NCI-H146 treated with DMSO at 0.1 percent for 48 hours (cell line): ENCODE measurements at regions not wholly inside any gene's neighbourhood (a gene's known extent, or its start where the extent isn't known, plus 50 kb on each side); places are given as distances from the start of the nearest gene placed in this dataset.

Experiments used
- DNase-seq: peaks from one replicate; lab custom pipeline; 2025; ENCODE audit not compliant: unreplicated experiment; lab: John Stamatoyannopoulos, UW

- DNase-seq: no peak
These were observed 187.0 kb upstream of the FOXQ1 start for GRCh38 chr6:1124885-1125284.

GRCh38 chr6:1123386-1124375, 188.2 kb upstream of the FOXQ1 start:
- DNase-seq: no peak

- no peak for DNase-seq
These were observed 189.8 kb upstream of the FOXQ1 start for GRCh38 chr6:1122083-1122482.

GRCh38 chr6:1118287-1118647, 193.6 kb upstream of the FOXQ1 start:
- DNase-seq: no peak

GRCh38 chr6:1117530-1118286, 194.2 kb upstream of the FOXQ1 start:
- DNase-seq: no peak

- DNase-seq: no peak
These were observed 195.7 kb upstream of the FOXQ1 start for GRCh38 chr6:1116149-1116548.

DNA sequence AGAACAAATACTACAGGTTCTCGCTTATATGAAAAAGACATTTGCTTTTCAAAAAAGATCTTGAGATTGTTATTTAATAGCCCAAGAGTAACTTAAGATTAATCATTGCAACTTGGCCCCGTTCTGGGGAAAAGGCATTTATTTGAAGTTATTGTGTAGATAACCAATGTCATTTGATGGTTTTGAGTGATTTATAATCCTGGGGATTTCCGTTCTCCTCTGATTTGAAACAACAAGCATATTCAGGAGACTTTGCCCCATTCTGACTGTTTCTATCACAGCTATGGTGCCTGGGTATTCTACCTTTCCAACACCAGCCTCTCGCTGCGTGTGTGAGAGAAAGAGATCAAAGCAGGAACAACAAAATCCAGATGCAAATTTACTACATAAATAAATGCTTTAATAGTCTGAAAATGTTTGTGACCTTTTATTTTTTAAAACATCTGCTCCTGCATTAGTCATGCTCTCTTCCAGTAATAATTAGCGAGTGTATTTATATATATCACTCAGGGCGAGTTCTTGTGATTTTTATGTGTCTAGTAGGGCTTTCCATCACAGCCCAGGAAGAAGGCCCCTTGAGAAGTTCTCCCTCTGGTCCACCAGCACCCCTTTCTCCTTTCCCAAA, 197.9 kb upstream of the FOXQ1 start:
- DNase-seq: no peak

- DNase-seq: no peak
These were observed 200.5 kb upstream of the FOXQ1 start for GRCh38 chr6:1111361-1111760.

DNA sequence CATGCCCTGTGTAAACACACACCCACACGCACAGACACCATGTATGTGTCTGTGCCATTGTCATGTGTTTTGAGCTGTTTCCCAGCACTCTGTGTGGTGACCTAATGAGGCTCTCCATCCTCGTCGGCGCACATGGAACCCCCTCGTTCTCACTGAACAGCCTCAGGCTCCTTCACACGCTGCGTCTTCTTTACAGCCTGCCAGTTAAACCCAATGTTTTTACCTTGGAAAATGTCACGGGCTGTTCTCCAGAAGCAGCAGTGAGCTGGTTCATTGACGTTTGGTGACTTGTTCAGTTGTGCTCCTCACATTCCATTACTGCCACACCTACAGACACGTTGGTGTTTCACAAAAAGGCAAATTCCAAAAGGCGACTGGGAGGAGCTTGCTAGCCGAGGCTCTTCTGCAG, 201.0 kb upstream of the FOXQ1 start:
- DNase-seq: no peak

DNA sequence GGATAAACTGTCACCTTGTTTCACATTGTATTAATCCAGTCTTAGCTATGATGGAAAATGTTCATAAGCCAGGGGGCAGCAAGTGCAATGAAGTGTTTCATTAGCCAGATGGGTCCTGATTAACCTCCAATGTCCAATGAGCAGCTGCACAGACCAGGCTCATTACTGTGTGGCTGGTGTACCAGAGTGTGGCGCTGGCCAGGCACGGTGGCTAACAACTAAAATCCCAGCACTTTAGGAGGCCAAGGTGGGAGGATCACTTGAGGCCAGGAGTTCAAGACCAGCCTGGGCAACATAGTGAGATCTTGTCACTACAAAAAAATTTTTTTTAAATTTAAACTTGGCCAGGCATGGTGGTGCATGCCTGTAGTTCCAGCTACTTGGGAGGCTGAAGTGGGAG, 201.7 kb upstream of the FOXQ1 start:
- DNase-seq: no peak

- no peak for DNase-seq
These were observed 202.8 kb upstream of the FOXQ1 start for GRCh38 chr6:1109134-1109533.

DNA sequence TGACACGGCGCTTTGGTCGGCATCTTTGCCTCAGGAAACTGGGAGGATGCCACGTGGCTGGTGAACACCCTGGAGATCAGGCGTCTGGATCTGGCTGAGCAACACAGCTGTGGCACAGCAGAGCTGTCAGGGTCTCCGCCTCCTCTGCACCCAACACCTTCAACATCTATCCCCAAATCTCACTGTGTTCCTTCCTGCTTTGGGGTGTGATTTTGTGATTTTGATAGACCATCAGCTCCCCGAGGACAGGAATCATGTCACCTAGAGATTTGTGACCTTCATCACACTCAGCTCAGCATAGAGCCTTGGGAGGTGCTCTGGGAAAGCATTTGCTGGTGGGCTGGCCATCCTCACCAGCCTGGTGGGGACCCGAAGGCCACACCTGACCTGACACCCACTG, 203.7 kb upstream of the FOXQ1 start:
- no peak for DNase-seq

DNA sequence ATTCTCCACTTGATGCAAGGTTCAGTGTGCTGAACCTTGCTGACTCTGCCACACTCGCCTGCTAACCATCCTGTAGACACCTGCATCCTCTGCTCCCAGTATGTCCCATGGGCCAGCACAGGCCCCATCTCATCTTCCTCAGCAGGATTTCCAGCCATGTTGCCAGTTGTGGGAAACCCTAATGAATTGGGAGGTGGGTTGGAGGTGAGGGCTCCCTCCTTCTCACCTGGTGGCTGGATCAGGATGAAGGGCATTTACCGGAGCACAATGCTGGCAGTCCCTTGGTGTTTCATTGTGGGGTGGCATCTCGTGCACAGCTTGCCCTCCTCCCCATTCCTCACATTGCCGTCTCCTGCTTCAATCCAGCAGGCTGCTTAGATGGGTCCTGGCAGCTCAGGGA, 204.3 kb upstream of the FOXQ1 start:
- no peak for DNase-seq

DNA sequence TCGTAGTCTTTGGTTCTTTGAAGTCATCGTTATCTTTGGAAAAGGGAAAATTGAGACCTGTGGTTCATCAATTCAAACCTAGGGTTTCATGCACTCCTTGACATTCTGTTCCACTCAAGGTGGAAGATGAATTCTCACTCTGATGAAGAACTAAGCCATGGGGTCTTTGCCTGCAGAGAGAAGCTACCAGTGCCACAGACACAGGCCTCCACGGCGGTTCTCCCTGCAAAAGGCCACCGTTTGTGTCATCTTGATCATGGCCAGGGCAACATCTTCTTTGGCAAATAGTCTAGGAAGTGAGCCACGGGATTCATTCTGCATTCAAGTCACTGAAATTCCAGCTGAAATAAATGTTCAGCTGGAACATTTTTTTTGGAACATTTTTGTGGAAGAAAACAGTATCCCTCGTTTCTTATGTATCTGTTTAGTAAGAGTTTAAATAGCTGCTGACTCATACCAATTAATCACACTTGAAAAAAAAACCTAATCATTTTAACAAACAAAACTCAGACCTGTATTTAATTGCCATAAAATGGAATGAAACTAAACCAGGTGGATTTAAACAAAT, 206.0 kb upstream of the FOXQ1 start:
- DNase-seq: no peak

DNA sequence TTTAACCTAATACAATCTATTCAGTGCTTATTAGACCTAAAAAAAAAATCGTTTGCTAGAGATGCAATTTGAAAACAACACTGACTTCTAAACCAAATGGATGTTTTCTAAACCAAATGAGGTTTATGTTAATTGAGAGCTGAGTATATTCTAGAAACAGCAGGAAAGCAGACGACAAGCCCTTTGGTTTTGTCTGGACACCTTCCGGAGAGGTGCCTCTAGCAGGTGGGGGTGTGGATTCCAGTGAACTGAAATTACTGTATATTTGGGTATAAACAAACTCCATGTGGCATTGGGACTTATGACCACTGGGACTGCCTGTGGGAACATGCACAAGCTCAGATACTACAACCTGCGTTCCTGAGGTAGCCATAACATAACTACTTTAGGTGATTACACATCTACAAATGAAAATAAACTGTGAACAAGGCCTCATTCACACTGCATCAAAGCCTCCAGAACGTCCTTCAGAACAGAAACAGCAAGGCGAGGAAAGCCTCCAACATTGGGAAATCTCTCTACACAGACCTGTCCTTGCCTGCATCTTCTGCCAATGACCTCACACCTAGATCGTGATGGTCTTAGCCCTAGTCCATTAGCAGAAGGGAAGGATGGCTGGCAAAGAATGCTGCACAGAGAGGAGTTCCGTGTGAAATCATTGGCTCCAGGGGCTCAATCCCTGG, 206.8 kb upstream of the FOXQ1 start:
- DNase-seq: no peak

GRCh38 chr6:1103945-1104623, 207.8 kb upstream of the FOXQ1 start:
- no peak for DNase-seq

DNA sequence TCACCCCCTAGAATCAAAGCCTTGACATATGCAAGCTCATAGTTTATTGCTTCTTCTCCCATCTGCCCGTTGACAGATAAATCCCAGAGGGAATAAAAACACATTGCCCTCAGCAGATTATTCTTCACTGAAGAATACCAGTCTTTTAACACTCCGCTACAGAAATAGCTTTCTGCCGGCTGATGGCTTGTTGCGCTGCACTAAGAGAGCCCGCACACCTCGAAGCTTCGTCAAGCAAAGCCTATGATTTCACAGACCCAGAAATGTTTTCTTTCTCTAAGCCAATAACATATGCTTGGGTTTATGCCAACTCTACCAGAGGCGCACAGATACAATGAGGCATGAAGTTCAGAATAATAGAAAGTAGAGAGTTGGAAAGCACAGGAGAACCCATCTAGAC, 208.9 kb upstream of the FOXQ1 start:
- DNase-seq: no peak

- DNase-seq: no peak
These were observed 211.6 kb upstream of the FOXQ1 start for GRCh38 chr6:1100269-1100668.

DNA sequence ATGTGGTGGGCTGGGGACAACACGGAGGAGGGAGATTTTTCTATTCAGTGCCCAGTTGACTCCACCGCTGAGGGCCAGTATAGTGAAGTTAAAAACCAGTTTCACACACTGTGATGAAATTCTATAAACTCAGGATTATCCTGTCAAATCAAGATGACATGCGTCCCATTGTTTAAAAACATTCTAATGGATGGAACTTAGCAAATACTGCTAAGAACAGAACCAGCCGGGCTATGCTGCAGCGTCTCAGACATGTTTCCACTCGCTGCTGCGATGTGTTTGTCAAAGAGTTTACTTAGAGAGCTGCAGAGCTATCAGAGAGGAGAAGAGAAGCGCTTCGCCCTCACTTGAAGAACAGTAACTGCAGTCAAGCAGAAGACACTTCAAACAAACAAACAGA, 212.6 kb upstream of the FOXQ1 start:
- no peak for DNase-seq
